ENCODE measurements at regions not wholly inside any gene's neighbourhood (a gene's known extent, or its start where the extent isn't known, plus 50 kb on each side); places are given as distances from the start of the nearest gene placed in this dataset.

GRCh38 chr1:187714470-187714869 is 885.7 kb downstream of the PLA2G4A start:
- TF ChIP-seq CTCF (IDR thresholded peaks at IDR 0.05) (no peak), POLR2A (IDR thresholded peaks at IDR 0.05) (no peak)
